Ovary (tissue), 7 donors: ENCODE measurements at regions not wholly inside any gene's neighbourhood (a gene's known extent, or its start where the extent isn't known, plus 50 kb on each side); places are given as distances from the start of the nearest gene placed in this dataset.
A peak's percentile ranks its signal among the peaks of the same experiment; 100 is the strongest.

ENCODE experiments used
- DNase-seq, 5 donors: peaks; one replicate each; pipeline ENCODE4 v3.0.0-alpha.2; 2019 to 2020
- H3K27ac ChIP-seq, 2 donors: fragments of 200-600 bp; one replicate each; pipeline versions ENCODE4 v1.5.1 to v1.8.0; 2019 to 2022
- H3K27me3 ChIP-seq: fragments of 200-600 bp; one replicate; pipeline ENCODE4 v1.8.0; 2022
- H3K36me3 ChIP-seq: fragments of 200-600 bp; sonication (generic); one replicate; pipeline ENCODE4 v1.5.1; 2019
- H3K4me1 ChIP-seq: one replicate; pipeline ENCODE4 v1.8.1; 2013; ENCODE audit warnings: mild to moderate bottlenecking, moderate library complexity; ENCODE audit not compliant: insufficient read depth
- H3K4me3 ChIP-seq: fragments of 200-600 bp; sonication (generic); one replicate; pipeline ENCODE4 v1.5.1; 2017
- H3K9me3 ChIP-seq, 2 donors: fragments of 200-600 bp in 1 of 2; sonication (generic) in 1 of 2; one replicate each; pipeline versions ENCODE4 v1.5.1 to v1.8.1; 2013 to 2019; ENCODE audit warnings: mild to moderate bottlenecking in 1 of 2, moderate library complexity in 1 of 2
- EP300 ChIP-seq: sonication (generic); formaldehyde crosslinking; IDR thresholded peaks from one replicate; pipeline ENCODE4 v1.6.1; 2017; ENCODE audit warnings: antibody characterized with exemption
- POLR2A ChIP-seq: fragments of 450-650 bp; IDR thresholded peaks from one replicate; pipeline ENCODE4 v1.6.1; 2017; ENCODE audit warnings: antibody characterized with exemption, mild to moderate bottlenecking, moderate library complexity
- WGBS, 3 donors: extraction: QIAGEN DNeasy Blood & Tissue Kit in 1 of 3; methylation state at CpG; one replicate each; pipeline versions ENCODE4 v1.1.5 to v1.1.7; 2013 to 2017; 5-methylcytosine and 5-hydroxymethylcytosine counted together
- intact Hi-C, 4 donors: fragments of 100-400 bp; cut with DNase I; formaldehyde crosslinking; loops; one replicate each; pipeline versions ENCODE4 v1.11.0 to v1.15.1; 2022 to 2023
- TF ChIP-seq, protein P1 (sequence below), 3 donors: fragments of 450-650 bp in 2 of 3; fragments of 200-600 bp in 1 of 3; IDR thresholded peaks; one replicate each; pipeline versions ENCODE4 v1.5.1 to v1.8.0; 2016 to 2022; ENCODE audit warnings: antibody characterized with exemption in 3 of 3, mild to moderate bottlenecking in 1 of 3
- donor health status: DM: no; HTN: no; CAD: no; lungs with moderate emphysema.
- donor health status: DM: no; HTN: no; CAD: no.
- donor health status: Bipolar disorder and iron deficiency.
- donor health status: DM: no; HTN: no; CAD: no.
- donor health status: DM: yes; HTN: yes; CAD: no.

DNA sequence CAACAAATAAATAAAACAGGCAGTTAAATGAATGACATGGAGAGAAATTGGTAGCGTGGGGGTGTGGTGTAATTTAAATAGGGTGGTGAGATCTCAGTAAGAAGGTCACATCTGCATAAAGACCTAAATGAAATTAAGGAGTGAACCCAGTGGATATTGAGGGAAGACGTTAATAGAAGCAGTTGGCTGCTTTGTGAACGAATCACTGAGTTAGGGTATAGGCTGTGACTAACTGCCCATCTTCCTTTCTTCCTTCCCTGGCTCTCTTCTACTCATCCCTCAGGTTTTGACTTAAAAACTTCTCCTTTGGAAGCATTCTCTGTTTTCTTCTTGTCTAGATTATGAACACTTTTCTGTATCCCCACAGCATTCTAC lies 64.7 kb downstream of the BTG1 start:
- TF ChIP-seq EP300 (no peak), POLR2A (no peak)
- TF ChIP-seq, protein P1, sequence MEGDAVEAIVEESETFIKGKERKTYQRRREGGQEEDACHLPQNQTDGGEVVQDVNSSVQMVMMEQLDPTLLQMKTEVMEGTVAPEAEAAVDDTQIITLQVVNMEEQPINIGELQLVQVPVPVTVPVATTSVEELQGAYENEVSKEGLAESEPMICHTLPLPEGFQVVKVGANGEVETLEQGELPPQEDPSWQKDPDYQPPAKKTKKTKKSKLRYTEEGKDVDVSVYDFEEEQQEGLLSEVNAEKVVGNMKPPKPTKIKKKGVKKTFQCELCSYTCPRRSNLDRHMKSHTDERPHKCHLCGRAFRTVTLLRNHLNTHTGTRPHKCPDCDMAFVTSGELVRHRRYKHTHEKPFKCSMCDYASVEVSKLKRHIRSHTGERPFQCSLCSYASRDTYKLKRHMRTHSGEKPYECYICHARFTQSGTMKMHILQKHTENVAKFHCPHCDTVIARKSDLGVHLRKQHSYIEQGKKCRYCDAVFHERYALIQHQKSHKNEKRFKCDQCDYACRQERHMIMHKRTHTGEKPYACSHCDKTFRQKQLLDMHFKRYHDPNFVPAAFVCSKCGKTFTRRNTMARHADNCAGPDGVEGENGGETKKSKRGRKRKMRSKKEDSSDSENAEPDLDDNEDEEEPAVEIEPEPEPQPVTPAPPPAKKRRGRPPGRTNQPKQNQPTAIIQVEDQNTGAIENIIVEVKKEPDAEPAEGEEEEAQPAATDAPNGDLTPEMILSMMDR (IDR thresholded peaks at IDR 0.05), result no peak
- Histone ChIP-seq H3K27ac (no peak overlapping the region), H3K27me3 (no peaks in the 10 kb centered on the region), H3K4me3 (no peak overlapping the region), H3K9me3 (no peaks in the 10 kb centered on the region), H3K36me3 (no peaks in the 10 kb centered on the region), H3K4me1 (peaks cover 3% of the 10 kb centered on the region)
- DNase-seq, result no peak
- WGBS, 3 donors, result 84 to 89% (median 85%) methylated on average over 3 of the region's 3 CpGs
- intact Hi-C loops, result no loop called here

DNA sequence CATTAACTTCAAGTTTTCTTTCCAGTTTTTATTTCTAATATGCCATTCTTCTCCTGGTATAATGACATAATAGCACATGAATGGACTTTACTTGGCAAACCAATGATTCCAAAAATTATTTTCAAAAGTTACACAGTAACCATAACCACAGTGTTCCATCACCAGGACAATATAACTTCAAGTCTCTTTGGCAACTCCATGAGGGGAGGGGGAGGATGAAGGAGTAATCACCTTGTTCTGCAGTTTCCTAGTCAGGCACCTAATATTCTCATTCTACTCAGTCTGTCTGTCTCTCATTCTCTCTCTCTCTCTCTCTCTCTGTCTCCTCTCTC lies 66.6 kb downstream of the BTG1 start:
- H3K27ac ChIP-seq, result no peak overlapping the region
- H3K36me3 ChIP-seq, result no peaks in the 10 kb centered on the region
- no peak for DNase-seq
- intact Hi-C loops, result no loop called here
- H3K4me1 ChIP-seq, result peaks cover 3% of the 10 kb centered on the region
- TF ChIP-seq, protein P1 (IDR thresholded peaks at IDR 0.05), result no peak
- TF ChIP-seq POLR2A (no peak), EP300 (no peak)
- H3K9me3 ChIP-seq, result no peaks in the 10 kb centered on the region
- no peak overlapping the region for H3K4me3 ChIP-seq
- no peaks in the 10 kb centered on the region for H3K27me3 ChIP-seq

DNA sequence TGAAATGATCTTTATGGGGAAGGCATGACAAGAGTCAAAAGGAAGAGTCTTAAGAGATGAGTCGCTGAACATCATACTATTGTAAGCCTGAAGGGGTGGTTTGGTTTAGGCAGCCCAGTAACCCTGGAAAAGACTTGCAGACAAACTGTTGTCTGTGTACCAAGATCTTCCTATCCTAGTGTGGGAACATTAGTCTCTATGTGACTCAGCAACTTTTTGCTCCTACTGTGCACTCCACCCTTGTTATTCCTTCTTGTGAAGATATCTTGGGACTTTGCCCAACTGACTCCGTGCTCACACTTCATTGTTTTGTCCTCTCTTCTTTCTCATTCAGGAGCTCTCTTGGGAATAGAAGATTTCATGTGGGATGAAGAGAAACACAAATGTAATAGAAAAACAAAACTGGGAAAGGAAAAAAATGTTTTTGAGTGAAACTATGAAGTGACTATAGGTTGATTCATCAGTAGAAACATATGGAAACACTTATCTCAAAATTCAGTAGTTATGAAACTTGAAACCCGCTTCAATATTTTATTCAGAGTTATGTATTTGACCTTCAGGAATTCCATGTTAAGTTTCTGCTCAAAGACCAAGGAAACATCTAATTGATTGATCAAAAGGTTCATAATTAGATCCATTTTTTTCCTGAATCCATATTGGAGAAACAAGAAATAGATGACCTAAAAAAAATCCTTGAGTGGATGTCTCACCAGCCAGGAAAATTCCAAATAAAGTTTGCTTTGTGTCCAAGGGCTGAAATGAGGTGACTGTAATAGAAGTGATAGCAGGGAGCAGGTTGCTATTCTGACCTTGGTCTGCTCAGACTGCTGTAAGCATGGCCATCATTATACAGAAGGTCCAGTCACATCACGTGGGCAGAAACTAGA lies 67.2 kb downstream of the BTG1 start:
- Histone ChIP-seq H3K4me1 (peaks cover 3% of the 10 kb centered on the region), H3K36me3 (no peaks in the 10 kb centered on the region), H3K27ac (no peak overlapping the region), H3K27me3 (no peaks in the 10 kb centered on the region), H3K4me3 (no peak overlapping the region), H3K9me3 (no peaks in the 10 kb centered on the region)
- 58 to 62% (median 59%) methylated on average over 4 of the region's 4 CpGs for WGBS, 3 donors
- intact Hi-C loops, result no loop called here
- no peak for TF ChIP-seq POLR2A
- TF ChIP-seq EP300, result no peak
- TF ChIP-seq, protein P1 (IDR thresholded peaks at IDR 0.05), result no peak
- peak in 2 of 5 donors; percentile 11 to 53 for DNase-seq

DNA sequence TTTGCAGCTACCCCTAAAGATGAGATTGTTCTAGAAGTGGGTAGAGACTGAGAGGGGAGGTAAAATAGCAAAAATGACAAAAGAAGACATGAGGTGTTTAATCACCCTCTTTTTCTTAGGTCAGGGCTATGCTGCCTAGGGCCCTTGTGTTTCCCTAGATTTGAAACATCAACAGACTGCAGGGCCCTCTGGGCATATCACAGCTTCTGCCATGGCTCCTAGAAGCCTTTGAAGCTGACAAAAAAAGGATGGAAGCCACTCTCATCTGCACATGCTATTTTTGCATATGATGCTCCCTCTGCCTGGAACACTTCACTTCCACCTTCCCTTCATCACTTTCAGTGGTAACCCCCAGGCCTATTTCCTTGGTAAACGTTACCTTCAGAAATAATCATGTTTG lies 68.1 kb downstream of the BTG1 start:
- intact Hi-C loops, result no loop called here
- Histone ChIP-seq H3K36me3 (no peaks in the 10 kb centered on the region), H3K27ac (no peak overlapping the region), H3K27me3 (no peaks in the 10 kb centered on the region), H3K4me1 (peaks cover 3% of the 10 kb centered on the region), H3K4me3 (no peak overlapping the region), H3K9me3 (no peaks in the 10 kb centered on the region)
- 88 to 98% (median 91%) methylated on average over 1 of the region's 1 CpG for WGBS, 3 donors
- TF ChIP-seq POLR2A, result no peak
- TF ChIP-seq, protein P1 (IDR thresholded peaks at IDR 0.05), result no peak
- no peak for TF ChIP-seq EP300
- no peak for DNase-seq
